ENCODE measurements at regions not wholly inside any gene's neighbourhood (a gene's known extent, or its start where the extent isn't known, plus 50 kb on each side); places are given as distances from the start of the nearest gene placed in this dataset.

GRCh38 chr2:200170221-200170620 lies 136.3 kb upstream of the SPATS2L start:
- TF ChIP-seq CTCF (IDR thresholded peaks at IDR 0.05; ENCODE audit: insufficient read depth, low read length) (no peak), POLR2AphosphoS5 (IDR thresholded peaks at IDR 0.05; ENCODE audit: low read depth) (no peak), SPI1 (IDR thresholded peaks at IDR 0.05; ENCODE audit: borderline replicate concordance, low read depth) (no peak)
- TF ChIP-seq, protein P1, sequence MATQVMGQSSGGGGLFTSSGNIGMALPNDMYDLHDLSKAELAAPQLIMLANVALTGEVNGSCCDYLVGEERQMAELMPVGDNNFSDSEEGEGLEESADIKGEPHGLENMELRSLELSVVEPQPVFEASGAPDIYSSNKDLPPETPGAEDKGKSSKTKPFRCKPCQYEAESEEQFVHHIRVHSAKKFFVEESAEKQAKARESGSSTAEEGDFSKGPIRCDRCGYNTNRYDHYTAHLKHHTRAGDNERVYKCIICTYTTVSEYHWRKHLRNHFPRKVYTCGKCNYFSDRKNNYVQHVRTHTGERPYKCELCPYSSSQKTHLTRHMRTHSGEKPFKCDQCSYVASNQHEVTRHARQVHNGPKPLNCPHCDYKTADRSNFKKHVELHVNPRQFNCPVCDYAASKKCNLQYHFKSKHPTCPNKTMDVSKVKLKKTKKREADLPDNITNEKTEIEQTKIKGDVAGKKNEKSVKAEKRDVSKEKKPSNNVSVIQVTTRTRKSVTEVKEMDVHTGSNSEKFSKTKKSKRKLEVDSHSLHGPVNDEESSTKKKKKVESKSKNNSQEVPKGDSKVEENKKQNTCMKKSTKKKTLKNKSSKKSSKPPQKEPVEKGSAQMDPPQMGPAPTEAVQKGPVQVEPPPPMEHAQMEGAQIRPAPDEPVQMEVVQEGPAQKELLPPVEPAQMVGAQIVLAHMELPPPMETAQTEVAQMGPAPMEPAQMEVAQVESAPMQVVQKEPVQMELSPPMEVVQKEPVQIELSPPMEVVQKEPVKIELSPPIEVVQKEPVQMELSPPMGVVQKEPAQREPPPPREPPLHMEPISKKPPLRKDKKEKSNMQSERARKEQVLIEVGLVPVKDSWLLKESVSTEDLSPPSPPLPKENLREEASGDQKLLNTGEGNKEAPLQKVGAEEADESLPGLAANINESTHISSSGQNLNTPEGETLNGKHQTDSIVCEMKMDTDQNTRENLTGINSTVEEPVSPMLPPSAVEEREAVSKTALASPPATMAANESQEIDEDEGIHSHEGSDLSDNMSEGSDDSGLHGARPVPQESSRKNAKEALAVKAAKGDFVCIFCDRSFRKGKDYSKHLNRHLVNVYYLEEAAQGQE (IDR thresholded peaks at IDR 0.05; ENCODE audit: insufficient replicate concordance, low read depth), result no peak

Measured in HL-60 (cell line).